Dedifferentiated amniotic fluid mesenchymal stem cell (primary cell): ENCODE measurements at regions not wholly inside any gene's neighbourhood (a gene's known extent, or its start where the extent isn't known, plus 50 kb on each side); places are given as distances from the start of the nearest gene placed in this dataset.
"Not testable (repeated sequence)": the region's sequence is repeated elsewhere in the genome, so short reads cannot be mapped to it uniquely, and the experiment has no call there.

ENCODE experiments used
- DNase-seq: peaks from one replicate; pipeline ENCODE4 v3.0.0-alpha.2; 2016; ENCODE audit errors: extremely low spot score

GRCh38 chr4:27075603-27076002 lies 215.0 kb downstream of the STIM2 start:
- not testable (repeated sequence) for DNase-seq

- no peak for DNase-seq
Observed at GRCh38 chr4:27078934-27079455, 218.4 kb downstream of the STIM2 start.

GRCh38 chr4:27081675-27082586 lies 221.3 kb downstream of the STIM2 start:
- no peak for DNase-seq

- no peak for DNase-seq
Observed at GRCh38 chr4:27082776-27083175, 222.1 kb downstream of the STIM2 start.

- DNase-seq = no peak
Observed at GRCh38 chr4:27084685-27085361, 224.2 kb downstream of the STIM2 start.

- no peak for DNase-seq
Observed at GRCh38 chr4:27085396-27085795, 224.8 kb downstream of the STIM2 start.

- DNase-seq = no peak
Observed at GRCh38 chr4:27087306-27088045, 226.8 kb downstream of the STIM2 start.

- no peak for DNase-seq
Observed at GRCh38 chr4:27088491-27088890, 227.8 kb downstream of the STIM2 start.

- no peak for DNase-seq
Observed at GRCh38 chr4:27089186-27089585, 228.5 kb downstream of the STIM2 start.

GRCh38 chr4:27090406-27090805 lies 229.8 kb downstream of the STIM2 start:
- no peak for DNase-seq

GRCh38 chr4:27094224-27094623 lies 233.6 kb downstream of the STIM2 start:
- DNase-seq = no peak

- no peak for DNase-seq
Observed at GRCh38 chr4:27094783-27095182, 234.1 kb downstream of the STIM2 start.

- DNase-seq = no peak
Observed at GRCh38 chr4:27096142-27096824, 235.6 kb downstream of the STIM2 start.

GRCh38 chr4:27098034-27098433 lies 237.4 kb downstream of the STIM2 start:
- DNase-seq = no peak

- no peak for DNase-seq
Observed at GRCh38 chr4:27100713-27101112, 240.1 kb downstream of the STIM2 start.

- DNase-seq = no peak
Observed at GRCh38 chr4:27101126-27101525, 240.5 kb downstream of the STIM2 start.

- DNase-seq = no peak
Observed at GRCh38 chr4:27101561-27101960, 240.9 kb downstream of the STIM2 start.

GRCh38 chr4:27111627-27112026 lies 251.0 kb downstream of the STIM2 start:
- no peak for DNase-seq

- no peak for DNase-seq
Observed at GRCh38 chr4:27112587-27112986, 251.9 kb downstream of the STIM2 start.

- no peak for DNase-seq
Observed at GRCh38 chr4:27115221-27115620, 254.6 kb downstream of the STIM2 start.

GRCh38 chr4:27117453-27117852 lies 256.8 kb downstream of the STIM2 start:
- DNase-seq = no peak

- DNase-seq = no peak
Observed at GRCh38 chr4:27119239-27119638, 258.6 kb downstream of the STIM2 start.
